Testis (tissue), 2 donors: ENCODE measurements at regions not wholly inside any gene's neighbourhood (a gene's known extent, or its start where the extent isn't known, plus 50 kb on each side); places are given as distances from the start of the nearest gene placed in this dataset.

Source experiments
- CTCF ChIP-seq, 3 experiments: fragments of 450-650 bp in 2 of 3; fragments of 200-600 bp in 1 of 3; sonication (generic) in 1 of 3; IDR thresholded peaks; one replicate each; pipeline ENCODE4 v1.5.1; 2016 to 2019; ENCODE audit warnings: antibody characterized with exemption in 3 of 3, mild to moderate bottlenecking in 2 of 3, moderate library complexity in 1 of 3
- POLR2A ChIP-seq: fragments of 450-650 bp; IDR thresholded peaks from one replicate; pipeline ENCODE4 v1.6.1; 2017; ENCODE audit warnings: antibody characterized with exemption, mild to moderate bottlenecking, moderate library complexity

- TF ChIP-seq POLR2A (no peak), CTCF (IDR thresholded peaks at IDR 0.05) (no peak)
Observed at GRCh38 chr13:53200075-53200474, 171.5 kb downstream of the OLFM4 start.
